Ascending aorta (tissue), 2 donors: ENCODE measurements at regions not wholly inside any gene's neighbourhood (a gene's known extent, or its start where the extent isn't known, plus 50 kb on each side); places are given as distances from the start of the nearest gene placed in this dataset.

Experiments
- DNase-seq, 2 donors: peaks; one replicate each; pipeline ENCODE4 v3.0.0-alpha.2; 2019; ENCODE audit warnings: low spot score in 2 of 2
- H3K27ac ChIP-seq, 2 donors: fragments of 200-600 bp; sonication (generic); one replicate each; pipeline ENCODE4 v1.5.1; 2016 to 2017; ENCODE audit warnings: mild to moderate bottlenecking in 1 of 2
- H3K27me3 ChIP-seq: fragments of 200-600 bp; sonication (generic); one replicate; pipeline ENCODE4 v1.5.1; 2017
- H3K36me3 ChIP-seq, 2 donors: fragments of 200-600 bp; sonication (generic); one replicate each; pipeline ENCODE4 v1.5.1; 2016
- H3K4me1 ChIP-seq, 2 donors: fragments of 200-600 bp; sonication (generic); one replicate each; pipeline ENCODE4 v1.5.1; 2016 to 2017; ENCODE audit warnings: mild to moderate bottlenecking in 1 of 2
- H3K4me3 ChIP-seq, 2 donors: fragments of 200-600 bp; sonication (generic); one replicate each; pipeline ENCODE4 v1.5.1; 2016 to 2017; ENCODE audit warnings: mild to moderate bottlenecking in 1 of 2
- H3K9me3 ChIP-seq, 2 donors: fragments of 200-600 bp; sonication (generic); one replicate each; pipeline ENCODE4 v1.5.1; 2016
- intact Hi-C: fragments of 100-400 bp; cut with DNase I; formaldehyde crosslinking; loops from one replicate; pipeline ENCODE4 v1.15.1; 2023
- TF ChIP-seq, protein P1 (sequence below), 3 experiments: fragments of 200-600 bp in 2 of 3; fragments of 450-650 bp in 1 of 3; sonication (generic) in 2 of 3; IDR thresholded peaks; one replicate each; pipeline ENCODE4 v1.5.1; 2016 to 2019; ENCODE audit warnings: antibody characterized with exemption in 3 of 3, mild to moderate bottlenecking in 1 of 3, moderate library complexity in 1 of 3

DNA sequence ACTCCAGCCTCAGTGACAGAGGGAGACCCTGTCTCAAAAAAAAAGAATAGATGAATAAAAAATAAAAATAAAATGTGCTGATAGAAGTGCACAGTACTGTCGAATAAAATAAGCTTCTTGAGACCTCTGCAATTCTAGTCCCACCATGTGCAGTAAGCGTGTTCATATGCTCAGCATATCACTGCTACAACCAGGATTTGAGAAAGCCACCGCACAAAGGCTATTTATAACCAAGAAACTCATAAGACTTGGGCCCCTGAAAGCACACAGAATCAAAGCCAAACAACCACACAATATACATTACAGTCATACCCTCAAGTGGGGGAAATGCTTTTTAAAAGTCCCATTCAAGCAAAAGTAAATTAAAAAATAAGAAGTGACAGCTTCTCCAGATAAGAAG is 56.5 kb upstream of the FXR1 start:
- Histone ChIP-seq H3K9me3 (peaks cover 0 to 6% of the 10 kb centered on the region in 2 donors), H3K27ac (no peak overlapping the region), H3K4me3 (no peak overlapping the region), H3K27me3 (no peaks in the 10 kb centered on the region), H3K36me3 (no peaks in the 10 kb centered on the region), H3K4me1 (no peaks in the 10 kb centered on the region)
- TF ChIP-seq, protein P1, sequence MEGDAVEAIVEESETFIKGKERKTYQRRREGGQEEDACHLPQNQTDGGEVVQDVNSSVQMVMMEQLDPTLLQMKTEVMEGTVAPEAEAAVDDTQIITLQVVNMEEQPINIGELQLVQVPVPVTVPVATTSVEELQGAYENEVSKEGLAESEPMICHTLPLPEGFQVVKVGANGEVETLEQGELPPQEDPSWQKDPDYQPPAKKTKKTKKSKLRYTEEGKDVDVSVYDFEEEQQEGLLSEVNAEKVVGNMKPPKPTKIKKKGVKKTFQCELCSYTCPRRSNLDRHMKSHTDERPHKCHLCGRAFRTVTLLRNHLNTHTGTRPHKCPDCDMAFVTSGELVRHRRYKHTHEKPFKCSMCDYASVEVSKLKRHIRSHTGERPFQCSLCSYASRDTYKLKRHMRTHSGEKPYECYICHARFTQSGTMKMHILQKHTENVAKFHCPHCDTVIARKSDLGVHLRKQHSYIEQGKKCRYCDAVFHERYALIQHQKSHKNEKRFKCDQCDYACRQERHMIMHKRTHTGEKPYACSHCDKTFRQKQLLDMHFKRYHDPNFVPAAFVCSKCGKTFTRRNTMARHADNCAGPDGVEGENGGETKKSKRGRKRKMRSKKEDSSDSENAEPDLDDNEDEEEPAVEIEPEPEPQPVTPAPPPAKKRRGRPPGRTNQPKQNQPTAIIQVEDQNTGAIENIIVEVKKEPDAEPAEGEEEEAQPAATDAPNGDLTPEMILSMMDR (IDR thresholded peaks at IDR 0.05), result no peak
- DNase-seq, result no peak
- intact Hi-C loops, result no loop called here

DNA sequence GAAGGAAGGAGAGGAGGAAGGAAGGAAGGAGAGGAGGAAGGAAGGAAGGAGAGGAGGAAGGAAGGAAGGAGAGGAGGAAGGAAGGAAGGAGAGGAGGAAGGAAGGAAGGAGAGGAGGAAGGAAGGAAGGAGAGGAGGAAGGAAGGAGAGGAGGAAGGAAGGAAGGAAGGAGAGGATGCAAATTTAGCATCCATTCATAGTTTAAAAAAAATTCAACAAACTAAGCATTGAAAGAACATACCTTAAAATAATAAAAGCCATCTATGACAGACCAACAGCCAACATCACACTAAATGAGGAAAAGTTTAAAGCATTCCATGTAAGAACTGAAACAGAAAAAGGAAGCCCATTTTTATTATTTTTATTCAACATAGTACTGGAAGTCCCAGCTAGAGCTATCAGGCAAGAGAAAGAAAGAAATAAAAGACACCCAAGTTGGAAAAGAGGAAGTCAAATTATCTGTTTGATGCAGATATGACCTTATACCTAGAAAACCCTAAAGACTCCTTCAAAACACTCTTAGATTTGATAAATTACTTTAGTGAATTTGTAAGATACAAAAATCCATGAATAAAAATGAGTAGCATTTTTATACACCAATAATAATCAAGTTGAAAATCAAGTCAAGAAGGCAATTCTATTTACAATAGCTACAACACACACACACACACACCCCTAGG is 52.2 kb upstream of the FXR1 start:
- DNase-seq, result no peak
- intact Hi-C loops, result no loop called here
- H3K4me3 ChIP-seq, result no peak overlapping the region
- H3K4me1 ChIP-seq, result no peaks in the 10 kb centered on the region
- H3K27me3 ChIP-seq, result no peaks in the 10 kb centered on the region
- TF ChIP-seq, protein P1 (IDR thresholded peaks at IDR 0.05), result no peak
- no peaks in the 10 kb centered on the region for H3K36me3 ChIP-seq
- H3K9me3 ChIP-seq, result peaks cover 0 to 6% of the 10 kb centered on the region in 2 donors
- no peak overlapping the region for H3K27ac ChIP-seq
